ENCODE measurements at regions not wholly inside any gene's neighbourhood (a gene's known extent, or its start where the extent isn't known, plus 50 kb on each side); places are given as distances from the start of the nearest gene placed in this dataset.

- TF ChIP-seq CTCF (conservative IDR thresholded peaks at IDR 0.05) = no peak
- TF ChIP-seq ZFX (IDR thresholded peaks at IDR 0.05) = no peak
Measured at GRCh38 chr2:6692819-6693218, 172.9 kb downstream of the CMPK2 start.
